Fibroblast of pulmonary artery (primary cell): ENCODE measurements at regions not wholly inside any gene's neighbourhood (a gene's known extent, or its start where the extent isn't known, plus 50 kb on each side); places are given as distances from the start of the nearest gene placed in this dataset.
A peak's percentile ranks its signal among the peaks of the same experiment; 100 is the strongest.

ENCODE experiments used
- DNase-seq: peaks from one replicate; pipeline ENCODE4 v3.0.0-alpha.2; 2010; ENCODE audit warnings: low read depth
- H3K4me3 ChIP-seq: replicated peaks from 2 replicates; pipeline ENCODE4 v1.5.1; 2011; ENCODE audit warnings: low read depth, mild to moderate bottlenecking, control low read depth, low read length, moderate library complexity
- TF ChIP-seq, protein P1 (sequence below): IDR thresholded peaks from 2 replicates; pipeline ENCODE4 v1.5.1; 2011; ENCODE audit warnings: mild to moderate bottlenecking, control low read depth, low read length, inconsistent platforms; ENCODE audit errors: missing control alignments

DNA sequence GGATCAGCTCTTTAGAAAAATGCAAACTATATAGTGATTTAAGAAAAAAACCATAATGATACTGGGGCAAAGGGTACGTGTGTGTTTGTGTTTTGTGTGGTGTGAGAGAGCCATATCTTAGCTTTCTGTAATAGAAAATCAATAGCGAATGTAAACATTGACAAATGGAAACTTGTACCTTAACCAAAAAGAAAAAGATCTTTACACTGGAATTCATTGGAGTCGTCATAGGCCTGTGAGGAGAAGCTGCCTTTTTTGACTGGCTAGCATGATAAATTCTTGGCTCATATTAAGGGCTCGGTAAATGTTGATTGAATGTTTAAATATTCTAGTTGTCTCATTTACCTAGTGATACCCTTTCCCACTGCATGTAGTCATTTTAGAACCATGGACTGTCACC, 161.8 kb upstream of the ASCC3 start:
- DNase-seq, result no peak
- no peak overlapping the region for H3K4me3 ChIP-seq
- TF ChIP-seq, protein P1, sequence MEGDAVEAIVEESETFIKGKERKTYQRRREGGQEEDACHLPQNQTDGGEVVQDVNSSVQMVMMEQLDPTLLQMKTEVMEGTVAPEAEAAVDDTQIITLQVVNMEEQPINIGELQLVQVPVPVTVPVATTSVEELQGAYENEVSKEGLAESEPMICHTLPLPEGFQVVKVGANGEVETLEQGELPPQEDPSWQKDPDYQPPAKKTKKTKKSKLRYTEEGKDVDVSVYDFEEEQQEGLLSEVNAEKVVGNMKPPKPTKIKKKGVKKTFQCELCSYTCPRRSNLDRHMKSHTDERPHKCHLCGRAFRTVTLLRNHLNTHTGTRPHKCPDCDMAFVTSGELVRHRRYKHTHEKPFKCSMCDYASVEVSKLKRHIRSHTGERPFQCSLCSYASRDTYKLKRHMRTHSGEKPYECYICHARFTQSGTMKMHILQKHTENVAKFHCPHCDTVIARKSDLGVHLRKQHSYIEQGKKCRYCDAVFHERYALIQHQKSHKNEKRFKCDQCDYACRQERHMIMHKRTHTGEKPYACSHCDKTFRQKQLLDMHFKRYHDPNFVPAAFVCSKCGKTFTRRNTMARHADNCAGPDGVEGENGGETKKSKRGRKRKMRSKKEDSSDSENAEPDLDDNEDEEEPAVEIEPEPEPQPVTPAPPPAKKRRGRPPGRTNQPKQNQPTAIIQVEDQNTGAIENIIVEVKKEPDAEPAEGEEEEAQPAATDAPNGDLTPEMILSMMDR, result no peak

DNA sequence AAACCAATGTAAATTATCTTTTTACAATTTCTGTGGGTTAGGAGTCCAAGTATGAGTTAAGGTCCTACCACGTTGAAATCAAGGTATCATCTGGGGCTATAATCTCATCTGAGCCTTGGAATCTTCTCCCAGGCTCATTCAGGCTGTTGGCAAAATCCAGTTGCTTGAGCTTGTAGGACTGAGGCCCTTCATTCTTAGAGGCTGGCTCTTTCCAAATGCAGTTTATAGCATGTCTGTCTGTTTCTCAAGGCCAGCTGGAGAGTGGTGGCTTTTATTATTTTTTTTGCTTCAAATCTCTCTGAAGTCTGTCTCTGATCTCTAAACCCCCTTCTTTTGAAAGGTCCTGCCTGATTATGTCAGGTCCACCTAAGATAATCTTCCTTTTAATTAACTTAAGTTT, 177.2 kb upstream of the ASCC3 start:
- DNase-seq, result no peak
- H3K4me3 ChIP-seq, result no peak overlapping the region
- TF ChIP-seq, protein P1, result no peak

DNA sequence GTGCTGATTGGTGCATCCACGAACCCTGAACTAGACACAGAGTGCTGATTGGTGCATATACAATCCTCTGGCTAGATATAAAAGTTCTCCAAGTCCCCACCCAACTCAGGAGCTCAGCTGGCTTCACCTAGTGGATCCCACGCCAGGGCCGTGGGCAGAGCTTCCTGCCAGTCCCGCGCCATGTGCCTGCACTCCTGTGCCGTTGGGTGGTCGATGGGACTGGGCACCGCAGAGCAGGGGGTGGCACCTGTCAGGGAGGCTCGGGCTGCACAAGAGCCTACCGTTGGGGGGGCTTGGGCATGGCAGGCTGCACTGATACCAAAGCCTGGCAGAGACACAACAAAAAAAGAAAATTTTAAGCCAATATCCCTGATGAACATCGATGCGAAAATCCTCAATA, 185.4 kb upstream of the ASCC3 start:
- DNase-seq, result no peak
- TF ChIP-seq, protein P1, result no peak
- no peak overlapping the region for H3K4me3 ChIP-seq

DNA sequence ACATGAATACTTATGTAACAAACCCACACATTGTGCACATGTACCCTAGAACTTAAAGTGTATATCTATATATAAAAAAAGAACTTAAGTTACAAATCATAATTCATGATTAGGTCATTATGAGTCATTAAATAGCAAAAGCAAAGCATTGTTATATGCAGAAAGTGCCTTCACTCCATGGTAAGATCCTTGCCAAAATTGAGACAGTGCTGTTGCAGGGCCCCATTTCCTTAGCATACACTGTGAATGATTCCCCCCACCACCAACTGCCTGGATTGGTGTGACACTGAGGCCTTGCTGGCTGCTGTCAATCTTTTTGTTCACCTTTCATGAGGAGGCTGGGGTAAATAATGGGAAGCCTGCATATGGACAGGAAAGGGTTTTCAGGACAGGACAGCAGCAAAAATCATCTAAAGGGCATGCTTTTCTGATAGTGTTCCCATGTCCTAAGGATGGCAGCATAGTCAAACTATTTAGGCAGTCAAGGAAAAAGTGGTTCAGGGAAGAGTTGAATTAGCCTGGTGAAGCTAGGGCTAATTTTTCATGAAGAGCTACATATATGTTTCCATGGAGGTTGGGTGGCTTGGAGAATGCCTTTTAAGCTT, 188.2 kb upstream of the ASCC3 start:
- no peak overlapping the region for H3K4me3 ChIP-seq
- TF ChIP-seq, protein P1, result peak; percentile 27
- DNase-seq, result peak; percentile 59

DNA sequence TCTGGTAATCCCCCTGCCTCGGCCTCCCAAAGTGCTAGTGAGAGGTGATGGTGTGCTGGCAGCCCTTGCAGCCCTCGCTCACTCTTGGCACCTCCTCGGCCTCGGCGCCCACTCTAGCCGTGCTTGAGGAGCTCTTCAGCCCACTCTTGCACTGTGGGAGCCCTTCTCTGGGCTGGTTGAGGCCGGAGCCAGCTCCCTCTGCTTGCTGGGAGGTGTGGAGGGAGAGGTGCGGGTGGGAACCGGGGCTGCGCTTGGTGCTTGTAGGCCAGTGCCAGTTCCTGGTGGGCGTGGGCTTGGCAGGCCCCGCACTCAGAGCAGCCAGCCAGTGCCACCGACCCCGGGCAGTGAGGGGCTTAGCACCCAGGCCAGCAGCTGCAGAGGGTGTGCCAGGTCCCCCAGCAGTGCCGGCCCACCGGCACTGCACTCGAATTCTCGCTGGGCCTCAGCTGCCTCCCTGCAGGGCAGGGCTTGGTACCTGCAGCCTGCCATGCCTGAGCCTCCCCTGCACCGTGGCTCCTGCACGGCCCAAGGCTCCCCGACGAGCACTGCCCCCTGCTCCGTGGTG, 189.0 kb upstream of the ASCC3 start:
- H3K4me3 ChIP-seq, result no peak overlapping the region
- no peak for DNase-seq
- TF ChIP-seq, protein P1, result no peak

DNA sequence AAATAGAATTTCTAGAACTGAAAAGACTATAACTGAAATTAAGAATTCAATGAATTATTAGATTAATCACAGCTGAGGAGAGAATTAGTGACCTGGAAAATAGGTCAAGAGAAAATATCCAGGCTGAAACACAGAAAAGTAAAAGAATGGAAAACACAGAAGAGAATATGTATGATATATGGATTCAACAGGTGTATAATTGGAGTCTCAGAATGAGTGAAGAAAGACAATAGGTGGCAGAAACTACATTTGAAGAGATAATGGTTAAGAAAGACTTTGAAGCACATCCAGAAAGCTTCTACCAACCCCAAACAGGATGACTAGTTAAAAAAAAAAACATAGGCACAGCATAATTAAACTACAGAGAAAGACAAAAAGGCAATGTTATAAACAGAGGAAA, 196.2 kb upstream of the ASCC3 start:
- TF ChIP-seq, protein P1, result no peak
- DNase-seq, result no peak
- H3K4me3 ChIP-seq, result no peak overlapping the region

DNA sequence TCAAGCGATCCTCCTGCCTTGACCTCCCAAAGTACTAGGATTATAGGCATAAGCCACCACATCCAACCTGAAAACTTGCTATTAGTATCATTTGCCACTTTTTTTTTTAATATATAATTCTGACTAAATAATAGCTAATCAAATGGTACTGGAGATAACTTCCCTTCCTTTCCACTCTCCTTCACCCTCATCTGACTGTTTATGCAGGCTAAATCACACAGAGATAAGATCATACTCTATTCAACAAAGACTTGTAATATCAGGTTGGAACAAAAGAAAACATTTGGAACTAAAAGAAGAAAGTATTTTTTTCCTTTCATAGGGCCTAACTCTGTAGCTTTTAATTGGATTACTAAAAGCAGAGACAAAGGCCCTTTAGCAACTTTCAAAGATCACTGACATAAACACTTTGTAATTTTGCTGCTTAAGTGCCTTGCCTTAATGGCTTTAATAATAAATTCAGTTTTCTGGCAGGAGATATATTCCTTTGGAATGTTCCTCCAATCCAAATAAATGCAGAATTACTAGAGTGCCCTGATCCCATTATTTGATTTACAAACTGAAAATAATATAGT, 198.7 kb upstream of the ASCC3 start:
- TF ChIP-seq, protein P1, result no peak
- H3K4me3 ChIP-seq, result no peak overlapping the region
- no peak for DNase-seq
